Fibroblast of lung (primary cell): ENCODE measurements at regions not wholly inside any gene's neighbourhood (a gene's known extent, or its start where the extent isn't known, plus 50 kb on each side); places are given as distances from the start of the nearest gene placed in this dataset.

ENCODE experiments used
- EZH2 ChIP-seq: IDR thresholded peaks from 2 replicates; pipeline ENCODE4 v1.5.1; 2012; ENCODE audit warnings: low read length, control low read depth, mild to moderate bottlenecking; ENCODE audit errors: missing control alignments
- TF ChIP-seq, protein P1 (sequence below), 2 donors: IDR thresholded peaks in 1 of 2; conservative IDR thresholded peaks in 1 of 2; 1 replicate in 1 of 2; 2 replicates in 1 of 2; pipeline ENCODE4 v1.5.1; 2011 to 2012; ENCODE audit warnings: low read length in 2 of 2, control low read depth in 1 of 2, inconsistent platforms in 1 of 2, low read depth in 1 of 2, mild to moderate bottlenecking in 1 of 2

- TF ChIP-seq, protein P1, sequence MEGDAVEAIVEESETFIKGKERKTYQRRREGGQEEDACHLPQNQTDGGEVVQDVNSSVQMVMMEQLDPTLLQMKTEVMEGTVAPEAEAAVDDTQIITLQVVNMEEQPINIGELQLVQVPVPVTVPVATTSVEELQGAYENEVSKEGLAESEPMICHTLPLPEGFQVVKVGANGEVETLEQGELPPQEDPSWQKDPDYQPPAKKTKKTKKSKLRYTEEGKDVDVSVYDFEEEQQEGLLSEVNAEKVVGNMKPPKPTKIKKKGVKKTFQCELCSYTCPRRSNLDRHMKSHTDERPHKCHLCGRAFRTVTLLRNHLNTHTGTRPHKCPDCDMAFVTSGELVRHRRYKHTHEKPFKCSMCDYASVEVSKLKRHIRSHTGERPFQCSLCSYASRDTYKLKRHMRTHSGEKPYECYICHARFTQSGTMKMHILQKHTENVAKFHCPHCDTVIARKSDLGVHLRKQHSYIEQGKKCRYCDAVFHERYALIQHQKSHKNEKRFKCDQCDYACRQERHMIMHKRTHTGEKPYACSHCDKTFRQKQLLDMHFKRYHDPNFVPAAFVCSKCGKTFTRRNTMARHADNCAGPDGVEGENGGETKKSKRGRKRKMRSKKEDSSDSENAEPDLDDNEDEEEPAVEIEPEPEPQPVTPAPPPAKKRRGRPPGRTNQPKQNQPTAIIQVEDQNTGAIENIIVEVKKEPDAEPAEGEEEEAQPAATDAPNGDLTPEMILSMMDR (conservative IDR thresholded peaks at IDR 0.05 in 1 of 2, IDR thresholded peaks at IDR 0.05 in 1 of 2; ENCODE audit: low read depth in 1 of 2, low read length in 2 of 2), result no peak
- no peak for TF ChIP-seq EZH2
These were observed 229.8 kb downstream of the TBL1XR1 start for GRCh38 chr3:176967522-176967921.
